Left lung (tissue), 4 donors: ENCODE measurements at regions not wholly inside any gene's neighbourhood (a gene's known extent, or its start where the extent isn't known, plus 50 kb on each side); places are given as distances from the start of the nearest gene placed in this dataset.
A peak's percentile ranks its signal among the peaks of the same experiment; 100 is the strongest.

Experiments used
- ATAC-seq: fragments of 200-7000 bp; cut with Tn5 transposase; one replicate; pipeline ENCODE4 v1.9.1; 2020; ENCODE audit warnings: moderate library complexity
- DNase-seq, 4 donors: peaks; one replicate each; pipeline ENCODE4 v3.0.0-alpha.2; 2013 to 2020
- H3K27ac ChIP-seq, 2 donors: fragments of 200-600 bp; sonication (generic) in 1 of 2; one replicate each; pipeline versions ENCODE4 v1.5.0 to v1.8.0; 2020 to 2021
- H3K27me3 ChIP-seq, 2 donors: fragments of 200-600 bp; sonication (generic) in 1 of 2; one replicate each; pipeline versions ENCODE4 v1.5.0 to v1.8.0; 2020 to 2021
- H3K36me3 ChIP-seq, 2 donors: fragments of 200-600 bp; sonication (generic) in 1 of 2; one replicate each; pipeline versions ENCODE4 v1.5.0 to v1.8.0; 2020 to 2021
- H3K4me1 ChIP-seq, 2 donors: fragments of 200-600 bp; one replicate each; pipeline ENCODE4 v1.8.0; 2021
- H3K4me3 ChIP-seq, 2 donors: fragments of 200-600 bp; sonication (generic) in 1 of 2; one replicate each; pipeline versions ENCODE4 v1.5.0 to v1.8.0; 2020 to 2021; ENCODE audit warnings: mild to moderate bottlenecking in 1 of 2
- H3K9me3 ChIP-seq, 2 donors: fragments of 200-600 bp; sonication (generic) in 1 of 2; one replicate each; pipeline versions ENCODE4 v1.5.0 to v1.8.0; 2020 to 2021
- CTCF ChIP-seq, 2 donors: fragments of 200-600 bp; sonication (generic) in 1 of 2; IDR thresholded peaks; one replicate each; pipeline versions ENCODE4 v1.5.0 to v1.8.0; 2021; ENCODE audit warnings: antibody characterized with exemption in 2 of 2
- intact Hi-C, 2 donors: fragments of 100-400 bp; cut with DNase I; formaldehyde crosslinking; loops; one replicate each; pipeline versions ENCODE4 v1.11.2 to v1.14.2; 2022
- donor health status: DM: no; HTN: yes; CAD: no.
- donor health status: DM: no; HTN: no; CAD: no.

DNA sequence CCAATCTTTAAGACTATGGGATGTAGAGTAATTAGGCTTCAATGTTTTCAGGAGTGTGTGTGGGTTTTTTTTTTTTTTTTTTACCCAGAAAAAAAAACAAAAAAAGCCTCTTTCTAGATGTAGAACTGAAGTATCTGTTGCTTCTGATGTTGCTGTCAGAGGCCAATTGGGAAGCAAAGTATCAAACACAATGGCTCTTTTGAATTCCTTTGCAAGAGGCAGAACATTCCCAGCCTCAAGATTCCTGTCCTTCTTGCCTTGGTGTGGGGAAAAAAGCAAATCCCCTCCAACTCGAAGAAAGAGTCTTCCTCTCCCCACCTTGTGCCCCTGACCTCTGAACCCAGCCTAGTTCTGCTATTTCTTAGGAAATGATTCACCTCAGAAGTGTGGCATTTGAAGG lies 55.4 kb upstream of the LMO4 start:
- intact Hi-C loops: no loop called here
- ATAC-seq (no peak), DNase-seq (no peak)
- Histone ChIP-seq H3K36me3 (no peaks in the 10 kb centered on the region), H3K27me3 (no peaks in the 10 kb centered on the region), H3K4me1 (no peaks in the 10 kb centered on the region), H3K4me3 (no peak overlapping the region), H3K9me3 (no peaks in the 10 kb centered on the region), H3K27ac (no peak overlapping the region)
- no peak for TF ChIP-seq CTCF (IDR thresholded peaks at IDR 0.05)

- ATAC-seq: no peak
- Histone ChIP-seq H3K4me1 (no peaks in the 10 kb centered on the region), H3K4me3 (no peak overlapping the region), H3K9me3 (no peaks in the 10 kb centered on the region), H3K36me3 (no peaks in the 10 kb centered on the region), H3K27me3 (no peaks in the 10 kb centered on the region), H3K27ac (no peak overlapping the region)
- DNase-seq: no peak
- TF ChIP-seq CTCF (IDR thresholded peaks at IDR 0.05): no peak
- intact Hi-C loops: no loop called here
Measured at GRCh38 chr1:87274851-87275250, 53.8 kb upstream of the LMO4 start.

DNA sequence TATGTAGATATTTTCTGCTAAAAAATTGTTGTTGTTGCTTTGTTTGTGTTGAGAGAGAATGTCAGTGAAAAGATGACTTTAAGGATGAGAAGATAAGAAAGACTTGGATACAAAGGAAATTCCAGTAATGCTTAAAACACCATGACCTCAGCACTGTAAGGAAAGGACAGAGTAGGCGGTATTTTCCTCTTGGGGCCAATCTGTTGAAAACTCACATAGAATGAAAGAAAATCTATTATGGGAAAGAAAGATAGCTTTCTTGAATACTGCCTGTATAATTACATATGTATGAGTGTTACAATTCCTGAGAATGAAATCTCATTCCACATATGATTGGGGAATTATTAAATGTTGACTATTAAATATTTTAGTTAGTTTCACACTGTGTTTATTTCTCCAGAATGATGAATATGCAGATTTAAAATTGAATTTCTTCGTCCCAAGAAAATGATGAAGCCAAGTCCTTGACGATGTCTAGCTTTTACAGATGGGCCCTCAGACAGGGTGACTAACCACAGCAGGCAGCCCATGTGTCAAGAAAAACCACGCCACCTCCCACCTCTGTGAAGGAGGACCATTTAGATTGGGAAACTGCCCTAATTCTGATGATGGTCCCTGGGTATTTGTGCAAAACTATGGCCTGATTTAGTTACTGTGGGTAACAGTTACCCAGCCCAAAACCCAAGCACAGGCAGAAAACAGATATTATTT lies 49.7 kb upstream of the LMO4 start:
- DNase-seq: no peak
- H3K27me3 ChIP-seq: no peaks in the 10 kb centered on the region
- no peak overlapping the region for H3K4me3 ChIP-seq
- no peaks in the 10 kb centered on the region for H3K36me3 ChIP-seq
- no peaks in the 10 kb centered on the region for H3K9me3 ChIP-seq
- no peak overlapping the region for H3K27ac ChIP-seq
- TF ChIP-seq CTCF (IDR thresholded peaks at IDR 0.05): no peak
- intact Hi-C loops: no loop called here
- ATAC-seq: peak; percentile 33
- no peaks in the 10 kb centered on the region for H3K4me1 ChIP-seq
